Umbilical cord (tissue), 1 donor: ENCODE measurements at regions not wholly inside any gene's neighbourhood (a gene's known extent, or its start where the extent isn't known, plus 50 kb on each side); places are given as distances from the start of the nearest gene placed in this dataset.
"Not testable (repeated sequence)": the region's sequence is repeated elsewhere in the genome, so short reads cannot be mapped to it uniquely, and the experiment has no call there.

ENCODE experiments used
- DNase-seq: peaks from one replicate; pipeline ENCODE4 v3.0.0-alpha.2; 2015; ENCODE audit warnings: low spot score

DNA sequence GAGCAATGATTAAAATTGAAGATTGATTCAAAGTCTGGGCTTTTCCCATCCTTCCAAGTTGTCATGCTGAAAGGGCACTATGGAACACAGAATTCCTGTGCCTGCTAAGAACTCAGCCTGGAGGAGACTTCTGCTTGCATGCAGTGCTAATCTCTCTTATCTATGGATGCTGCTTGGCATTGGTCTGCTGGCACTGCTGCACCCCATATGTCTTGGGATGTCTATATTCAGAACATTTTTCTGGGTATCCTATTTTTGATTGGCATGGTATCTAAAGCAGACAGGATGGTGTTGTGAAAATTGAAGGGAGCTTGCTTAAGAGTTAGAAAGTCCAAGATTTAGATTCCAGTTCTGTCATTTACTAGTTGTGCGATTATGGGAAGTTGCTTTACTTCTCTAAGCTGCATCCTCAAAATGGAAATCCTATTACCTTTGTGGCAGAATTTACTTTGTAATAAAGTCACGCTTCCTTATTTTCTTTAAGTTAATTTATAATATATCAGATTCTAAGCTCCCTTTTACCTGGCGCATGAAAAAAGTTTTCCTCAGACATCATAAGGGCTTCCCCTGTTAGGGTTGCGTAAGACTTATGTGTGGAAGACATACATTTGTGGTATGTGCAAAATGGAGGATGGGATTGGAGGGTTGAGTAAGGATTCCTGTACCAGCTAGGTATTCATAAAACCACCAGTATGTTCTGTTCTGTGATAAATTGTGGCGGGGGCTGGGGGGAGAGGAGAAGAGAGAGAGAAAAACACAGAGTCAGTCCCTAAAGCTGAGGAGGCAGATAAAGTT is 254.0 kb downstream of the DMAC1 start:
- DNase-seq = no peak

DNA sequence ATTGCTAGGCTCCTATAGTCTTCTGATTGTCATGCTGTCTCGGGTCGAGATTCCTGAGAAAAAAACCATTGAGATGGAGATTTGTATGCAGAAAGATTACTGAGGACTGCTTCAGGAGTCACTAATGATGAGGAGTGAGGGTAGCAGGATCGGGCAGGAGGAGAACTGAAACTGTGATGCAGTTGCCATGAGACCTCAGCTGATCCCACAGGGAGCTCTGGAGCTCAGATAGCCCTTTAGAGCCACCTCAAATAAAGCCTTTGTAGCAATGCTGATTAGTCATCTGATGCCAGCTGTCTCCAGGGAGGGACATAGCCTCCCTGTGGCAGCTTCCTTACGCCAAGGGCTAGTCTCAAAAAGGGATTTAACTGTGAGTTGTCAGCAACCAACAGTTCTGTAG is 256.9 kb downstream of the DMAC1 start:
- DNase-seq = no peak

DNA sequence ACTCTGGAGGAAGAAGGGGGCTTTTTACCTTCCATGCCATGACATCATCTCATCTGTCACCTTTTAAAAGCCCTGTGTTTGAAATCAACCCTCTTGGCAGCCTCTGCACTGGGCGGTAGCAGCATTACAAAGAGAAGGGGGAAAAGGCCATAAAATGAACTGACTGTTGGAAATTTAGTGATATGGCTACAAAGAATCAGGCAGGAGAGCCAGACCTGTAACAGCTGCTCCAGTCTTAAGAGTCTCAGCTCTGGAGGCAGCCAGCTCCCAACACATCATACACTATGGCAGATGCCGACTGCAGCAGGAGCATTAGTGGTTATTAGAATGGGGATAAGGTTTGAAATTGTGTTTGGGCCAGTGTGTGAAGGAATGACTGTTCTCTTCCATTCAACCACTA is 257.5 kb downstream of the DMAC1 start:
- no peak for DNase-seq

DNA sequence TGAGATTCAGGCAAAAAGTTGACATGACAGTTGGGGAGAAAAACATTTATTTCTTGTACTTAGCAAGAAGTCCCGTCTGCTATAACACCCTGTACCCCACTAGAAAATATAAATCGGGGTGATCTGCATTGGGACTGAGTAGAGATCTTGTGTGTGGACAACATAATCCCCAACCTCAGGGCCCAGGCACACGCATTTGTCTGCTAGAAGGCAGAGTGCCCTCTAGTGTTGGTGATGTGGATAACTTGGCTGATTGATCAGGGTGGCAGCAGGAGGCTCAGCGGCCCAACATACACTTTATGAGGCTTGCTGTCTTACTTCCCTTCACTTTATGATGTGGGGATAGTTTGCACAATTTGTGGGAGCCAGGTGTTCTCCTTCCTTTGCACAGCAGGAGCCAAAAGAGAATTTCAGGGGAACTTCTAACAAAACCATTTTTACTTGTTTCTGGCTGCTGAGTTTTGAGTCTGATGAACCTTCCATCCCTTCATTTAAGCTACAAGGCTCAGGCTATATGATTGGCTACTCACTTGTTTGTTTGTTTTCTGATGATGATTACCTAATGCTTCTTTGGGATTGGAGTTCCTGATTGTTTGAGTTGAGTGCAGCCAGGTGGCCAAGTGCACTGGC is 263.2 kb downstream of the DMAC1 start:
- DNase-seq = no peak

DNA sequence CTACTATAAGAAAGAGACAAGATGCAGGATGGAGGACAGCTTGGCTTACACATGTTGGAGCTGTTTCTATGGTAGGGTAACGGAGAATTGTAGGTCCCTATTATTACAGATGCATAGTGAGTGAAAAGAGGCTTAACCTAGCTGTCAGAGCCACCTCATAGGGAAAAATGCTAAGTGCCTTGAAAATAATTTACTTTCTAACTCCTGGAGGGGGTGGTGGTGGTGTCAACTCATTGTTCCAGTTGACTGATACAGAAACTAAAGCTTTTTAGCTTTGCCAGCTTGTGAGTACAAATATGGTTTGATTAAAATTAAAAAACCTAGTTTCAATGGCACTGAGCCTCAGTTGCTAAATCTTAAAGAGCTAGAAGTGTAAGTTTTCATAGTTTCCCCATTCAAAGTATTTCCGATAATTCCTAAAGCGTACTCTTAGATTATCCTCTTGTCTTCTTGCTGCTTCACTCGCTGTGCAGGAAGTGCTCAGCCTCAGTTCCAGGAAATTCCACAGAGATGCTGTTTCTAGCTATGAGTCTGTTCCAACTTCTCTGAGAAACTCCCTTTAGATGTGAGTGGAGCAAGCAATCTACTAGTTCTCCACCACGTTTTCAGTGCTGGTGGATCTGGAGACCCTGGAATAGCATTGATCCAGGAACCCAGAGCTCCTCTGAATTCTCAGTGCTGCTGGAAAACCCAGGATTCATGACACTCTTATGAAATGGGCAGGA is 265.2 kb downstream of the DMAC1 start:
- peak; percentile 27 for DNase-seq

DNA sequence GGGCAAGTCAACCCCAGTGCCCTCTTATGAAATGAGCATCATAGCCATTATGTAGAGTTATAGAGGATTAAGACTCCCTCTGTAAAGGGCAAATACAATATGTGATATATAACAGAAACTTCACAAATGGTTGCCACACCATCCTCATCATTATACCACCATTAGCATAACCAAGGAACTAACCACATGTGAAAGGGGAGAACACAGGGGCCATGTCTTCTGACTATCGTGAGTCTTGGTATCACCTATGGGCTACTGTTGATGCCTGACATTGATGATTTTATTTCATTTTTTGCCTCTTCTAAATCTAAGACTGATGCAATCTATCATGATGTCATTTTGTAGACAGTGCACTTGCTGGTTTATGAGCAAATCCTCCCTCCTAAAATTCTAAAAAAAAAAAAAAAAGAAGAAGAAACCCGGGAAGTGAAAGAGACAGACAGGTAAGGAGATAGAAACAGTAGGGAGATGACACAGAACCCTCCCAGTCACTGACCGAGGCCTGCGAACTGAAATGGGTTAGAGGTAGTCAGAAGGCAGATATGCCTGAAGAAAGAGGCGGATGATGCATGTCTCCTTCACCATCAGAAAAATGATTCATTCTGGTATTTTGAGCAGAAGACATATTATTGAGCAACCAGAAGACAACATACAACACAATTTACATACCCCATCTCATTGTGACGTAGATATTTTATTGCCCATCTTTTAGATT is 266.0 kb downstream of the DMAC1 start:
- no peak for DNase-seq

DNA sequence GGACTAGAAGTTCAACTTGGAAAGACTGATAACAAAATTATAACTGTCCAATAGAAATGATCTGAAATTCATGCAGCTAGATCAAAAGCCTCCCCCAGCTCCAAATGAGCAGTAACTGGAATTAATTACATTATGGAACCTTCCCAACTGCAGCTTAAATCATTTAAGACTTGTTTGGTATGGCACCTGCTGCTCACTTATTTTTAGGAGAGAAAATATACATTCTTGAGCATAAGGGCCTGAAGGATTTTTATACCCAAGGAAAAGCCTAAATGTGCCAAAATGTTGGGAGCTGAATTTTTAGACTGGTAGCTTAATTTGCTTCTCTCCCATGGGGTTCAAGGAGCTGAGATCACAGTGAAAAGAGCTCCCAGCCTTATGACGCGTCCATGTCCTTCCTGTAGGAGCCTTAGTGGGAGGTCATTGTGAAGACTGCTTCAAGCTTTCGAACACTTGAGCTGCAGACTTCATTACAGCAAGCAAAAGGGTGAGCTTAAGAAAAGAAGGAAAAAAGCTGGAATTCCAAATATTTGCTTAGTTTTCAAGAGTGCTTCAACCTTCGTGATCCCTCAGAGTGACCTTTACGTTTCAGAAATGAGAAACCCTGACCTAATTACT is 276.0 kb downstream of the DMAC1 start:
- DNase-seq = no peak

DNA sequence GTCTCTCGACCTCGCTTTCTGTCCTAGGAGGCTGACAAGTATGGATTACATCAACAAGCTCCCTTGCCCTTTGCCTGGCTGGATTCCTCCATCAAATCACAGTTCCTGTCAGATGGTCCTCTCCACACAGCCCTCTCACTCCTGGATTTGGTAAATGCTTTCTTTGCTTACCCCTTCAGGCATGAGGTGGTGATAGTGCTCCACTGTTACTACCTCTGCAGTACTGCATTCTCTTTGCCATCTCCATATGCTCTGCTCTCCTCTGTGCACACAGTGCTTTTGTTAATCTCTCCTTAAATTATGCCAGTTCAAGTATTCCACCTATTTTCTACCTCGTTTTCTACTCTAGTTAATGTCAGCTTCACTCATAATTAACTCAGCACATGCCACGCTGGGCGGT is 279.2 kb downstream of the DMAC1 start:
- DNase-seq = no peak

DNA sequence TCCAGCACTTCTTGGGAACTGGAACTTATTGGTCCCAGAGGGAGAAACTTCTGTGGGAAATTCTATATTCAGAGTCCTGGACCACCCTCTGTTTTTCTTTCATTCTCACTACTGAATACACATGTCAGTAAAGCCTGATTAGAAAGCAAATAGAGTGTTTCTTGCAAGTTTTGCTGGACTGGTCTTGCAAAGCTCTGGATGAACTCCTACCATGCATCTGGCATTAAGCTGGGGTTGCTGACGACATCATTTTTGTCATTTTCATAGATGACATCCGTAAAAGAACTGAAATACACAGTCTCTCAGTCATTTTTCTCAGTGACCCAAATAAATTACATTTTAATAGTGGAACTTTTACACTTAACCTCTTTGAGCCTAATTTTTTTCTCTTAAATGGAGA is 283.2 kb downstream of the DMAC1 start:
- DNase-seq = peak; percentile 52

DNA sequence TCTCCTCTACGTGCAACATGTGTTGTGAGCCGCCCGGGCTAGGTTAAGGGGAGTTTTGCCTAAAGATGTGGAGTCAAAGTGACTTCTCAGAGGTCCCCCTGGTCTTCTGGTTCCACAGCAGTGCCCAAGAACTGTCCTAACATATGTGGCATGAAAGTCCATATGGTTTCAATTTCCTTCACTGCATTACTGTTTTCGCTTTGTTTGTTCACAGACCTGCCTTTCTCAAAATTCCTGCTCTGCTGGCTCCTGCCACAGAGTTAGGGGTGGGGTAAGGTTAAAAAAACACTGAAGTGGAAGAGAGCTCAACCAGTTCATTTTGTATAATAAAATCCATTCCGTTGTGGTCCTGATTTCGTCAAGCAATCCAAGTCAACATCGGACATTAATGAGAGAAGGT is 289.4 kb downstream of the DMAC1 start:
- DNase-seq = no peak

DNA sequence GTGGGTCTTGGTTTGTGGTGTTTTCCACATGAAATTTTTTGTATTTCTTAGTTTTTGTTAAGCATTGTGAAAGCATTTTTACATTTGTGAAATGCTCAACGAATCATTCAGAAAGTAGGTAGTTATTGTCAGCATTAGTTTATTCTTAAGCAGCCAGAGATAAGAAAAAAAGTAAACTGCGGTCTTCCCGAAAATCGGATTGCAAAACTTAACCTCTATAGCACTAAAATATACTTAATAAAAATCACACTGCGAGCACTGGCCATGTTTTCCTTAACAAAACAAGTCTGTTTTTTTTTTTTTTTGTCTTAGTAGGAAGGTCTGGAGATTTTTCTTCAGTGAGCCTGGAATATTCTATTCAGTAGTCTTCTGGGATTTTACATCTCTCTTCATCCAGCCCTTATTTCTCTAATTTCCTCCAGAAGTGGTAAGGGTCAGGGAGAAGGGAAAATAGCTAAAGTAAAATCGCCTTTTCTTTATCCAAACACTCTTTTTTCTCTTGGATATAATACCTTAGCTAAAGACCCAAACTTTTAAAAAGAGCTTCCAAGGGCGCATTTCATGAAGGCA is 289.9 kb downstream of the DMAC1 start:
- no peak for DNase-seq

DNA sequence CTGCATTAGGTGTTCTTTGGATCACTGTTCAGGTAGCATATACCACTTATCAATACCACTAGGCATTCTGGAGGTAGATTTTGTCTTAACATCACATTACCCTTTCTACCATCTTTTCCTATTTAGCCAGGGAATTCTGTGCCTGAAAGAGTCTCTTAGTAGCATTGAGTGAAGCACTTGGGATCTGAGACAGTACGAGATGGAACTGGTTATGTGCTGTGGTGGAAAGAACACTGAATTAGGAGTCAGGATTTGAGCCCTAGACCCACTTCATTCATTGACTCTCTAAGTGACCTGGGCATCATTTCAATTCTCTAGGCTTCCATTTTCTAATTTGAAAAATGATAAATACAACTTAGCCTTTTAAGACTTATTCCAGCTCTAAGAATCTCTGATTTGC is 291.1 kb downstream of the DMAC1 start:
- no peak for DNase-seq

DNA sequence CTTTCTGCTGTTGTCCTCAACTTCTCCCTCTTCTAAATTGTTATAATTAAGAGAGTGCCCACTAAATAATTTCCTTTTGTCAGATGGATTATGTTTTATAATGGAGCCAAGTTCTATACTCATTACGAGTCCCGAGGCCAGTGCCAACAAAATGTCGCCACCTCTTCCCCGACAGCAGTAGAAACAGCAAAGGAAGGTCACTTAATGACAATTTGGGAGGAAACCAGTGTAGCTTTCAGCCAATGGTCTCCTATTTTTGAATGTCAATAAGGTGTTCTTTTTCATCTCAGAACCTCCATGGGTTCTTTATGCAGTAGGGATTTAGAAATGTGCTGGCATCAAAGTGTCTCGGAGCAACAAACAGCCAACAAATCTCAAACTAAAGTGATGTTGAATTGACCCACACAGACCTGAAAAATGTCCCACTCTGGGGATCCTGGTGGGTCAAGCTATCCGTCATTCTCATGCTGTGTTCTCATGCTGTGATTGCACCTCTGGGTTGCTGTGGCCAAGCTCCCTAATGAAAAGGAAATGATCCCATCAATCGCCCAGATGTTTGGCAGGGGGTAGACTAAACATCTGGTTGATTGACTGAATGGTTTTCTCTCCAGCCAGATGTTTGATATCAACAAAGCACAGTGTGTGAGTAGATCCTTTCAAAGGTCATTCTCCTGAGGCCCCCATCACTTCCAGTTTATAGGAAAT is 291.9 kb downstream of the DMAC1 start:
- DNase-seq = no peak

DNA sequence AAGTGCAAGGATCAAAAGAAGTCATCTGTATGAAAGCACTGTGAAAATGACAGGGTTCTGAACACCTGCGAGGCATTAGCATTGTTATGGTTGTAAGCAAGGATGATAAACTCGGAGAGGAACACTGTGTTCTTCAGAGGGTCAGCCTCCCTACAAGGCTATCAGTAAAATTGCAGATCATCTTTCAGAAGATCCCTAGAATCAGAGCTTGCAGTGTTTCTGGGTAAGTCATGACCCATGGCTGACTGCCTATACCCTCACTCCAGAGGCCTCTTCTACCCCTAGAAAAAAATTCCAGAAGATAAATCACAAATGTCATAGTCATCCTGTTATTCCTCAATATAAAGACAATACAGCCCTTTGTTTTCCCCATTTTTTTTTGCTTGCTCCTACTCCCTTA is 292.6 kb downstream of the DMAC1 start:
- DNase-seq = no peak

DNA sequence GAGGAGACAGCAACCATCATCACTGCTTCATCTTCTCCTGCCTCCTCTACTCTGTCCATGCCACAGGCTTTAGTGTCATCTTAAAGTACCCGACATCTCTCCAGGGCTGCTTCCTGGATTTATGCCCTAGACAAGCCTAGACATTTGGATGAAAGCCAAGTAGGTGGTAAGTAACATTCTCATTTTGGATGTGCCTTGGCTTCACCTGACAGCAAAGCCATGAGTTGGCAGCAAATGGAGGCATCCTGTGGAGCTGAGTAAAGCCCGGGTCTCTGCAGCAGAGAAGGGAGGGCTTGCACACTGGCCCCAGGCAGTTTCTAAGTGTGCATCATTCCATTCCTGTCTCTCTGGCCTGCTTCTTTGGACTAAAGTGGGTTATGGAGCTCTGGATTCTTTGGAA is 299.1 kb downstream of the DMAC1 start:
- DNase-seq = no peak

DNA sequence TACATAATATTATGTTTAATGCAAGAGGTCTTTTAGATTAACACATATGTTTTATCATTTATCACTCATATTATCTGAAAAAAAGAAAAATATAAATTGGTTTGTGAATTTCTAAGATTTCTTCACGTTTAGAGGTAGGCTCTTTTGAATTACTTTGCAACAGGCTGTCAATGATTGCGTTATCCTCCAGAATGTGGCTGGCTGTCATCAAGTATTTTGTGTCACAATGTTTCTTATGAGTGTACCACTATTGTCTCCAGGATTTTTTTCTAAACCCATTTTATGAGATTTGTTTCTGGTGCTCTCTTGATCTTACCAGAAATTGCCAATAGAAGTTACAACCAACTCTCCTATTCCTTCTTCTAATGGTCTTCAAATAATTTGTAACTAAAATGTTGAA is 307.9 kb downstream of the DMAC1 start:
- no peak for DNase-seq

DNA sequence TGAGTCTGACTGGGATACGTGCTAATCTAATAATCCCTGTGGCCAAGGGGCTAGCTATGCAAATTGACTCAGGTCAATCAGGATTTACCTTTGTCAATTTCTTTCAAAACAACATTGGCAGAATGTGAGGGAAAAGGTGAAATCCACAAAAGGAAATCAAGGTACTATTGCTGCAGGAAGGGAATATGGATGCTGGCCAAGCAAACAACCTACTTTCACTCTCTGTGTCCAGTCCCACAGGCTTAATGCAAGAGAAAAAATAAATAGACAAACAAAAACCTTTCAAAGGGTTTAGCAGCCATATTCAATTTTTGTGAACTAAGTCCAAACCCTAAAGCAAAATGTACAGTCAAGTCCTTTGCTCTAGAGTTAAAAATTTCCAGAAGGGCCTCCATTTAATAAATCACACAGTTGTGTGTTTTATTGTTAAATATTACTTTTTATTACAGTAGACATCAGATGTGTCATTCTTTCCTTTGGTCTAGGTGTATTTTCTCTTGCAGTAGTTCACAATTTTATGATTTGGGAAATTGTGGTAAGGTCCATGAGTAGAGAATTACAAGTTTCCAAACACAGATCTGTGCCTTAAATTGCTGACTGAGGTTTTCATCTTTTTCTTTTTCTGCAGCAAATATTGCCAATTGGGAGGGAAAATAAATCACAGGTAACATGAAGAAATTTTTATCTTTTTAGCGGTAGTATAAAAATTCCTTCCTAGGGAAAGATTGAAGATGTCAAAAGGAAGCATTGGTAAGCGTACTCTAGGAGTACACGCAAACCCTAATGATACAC is 309.1 kb downstream of the DMAC1 start:
- no peak for DNase-seq

DNA sequence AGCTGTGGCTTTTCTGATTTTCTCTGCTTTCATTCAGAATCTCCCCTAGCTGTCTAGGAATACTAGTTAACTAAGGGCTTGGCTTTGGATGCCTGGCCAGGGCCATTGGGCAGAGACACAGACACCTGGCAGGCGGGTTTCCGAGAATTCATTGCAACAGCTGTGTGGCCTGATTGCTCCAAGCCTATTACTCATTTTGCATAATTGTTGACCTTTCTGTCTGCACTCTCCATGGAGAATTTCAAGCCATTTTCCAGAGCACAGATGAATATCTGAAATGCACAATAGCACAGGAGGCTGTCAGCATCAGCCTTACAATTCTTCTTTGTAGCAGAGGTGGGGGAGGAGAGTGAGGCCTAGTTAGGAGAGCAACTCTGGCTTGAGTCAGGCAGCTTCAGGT is 310.5 kb downstream of the DMAC1 start:
- DNase-seq = peak; percentile 16

DNA sequence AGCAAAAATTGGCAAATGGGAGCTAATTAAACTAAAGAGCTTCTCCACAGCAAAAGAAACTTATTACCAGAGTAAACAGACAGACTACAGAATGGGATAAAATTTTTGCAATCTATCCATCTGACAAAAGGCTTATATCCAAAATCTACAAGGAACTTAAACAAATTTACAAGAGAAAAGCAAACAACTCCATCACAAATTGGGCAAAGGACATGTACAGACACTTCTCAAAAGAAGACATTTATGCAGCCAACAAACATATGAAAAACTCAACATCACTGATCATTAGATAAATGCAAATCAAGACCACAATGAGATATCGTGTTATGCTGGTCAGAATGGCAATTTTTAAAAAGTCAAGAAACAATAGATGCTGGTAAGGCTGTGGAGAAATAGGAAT is 315.6 kb downstream of the DMAC1 start:
- not testable (repeated sequence) for DNase-seq

DNA sequence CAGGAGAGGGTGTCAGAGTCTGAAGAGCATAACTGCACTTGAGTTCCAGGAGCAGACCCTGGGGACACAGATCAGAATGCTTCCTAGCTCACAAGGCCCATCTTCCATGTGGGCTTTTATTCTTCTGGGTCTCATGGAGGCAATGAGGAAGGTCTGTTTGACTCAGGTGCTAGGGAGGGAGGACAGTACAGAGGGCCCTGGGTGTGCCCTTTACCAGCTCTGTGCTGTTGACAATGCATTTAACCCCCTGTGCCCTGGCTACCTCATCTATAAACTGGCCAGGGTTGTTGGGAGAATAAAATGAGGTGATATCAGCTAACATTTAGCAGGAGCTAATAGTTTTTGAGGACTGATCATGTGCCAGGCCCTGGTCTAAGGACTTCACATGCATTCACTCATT is 318.0 kb downstream of the DMAC1 start:
- no peak for DNase-seq
